ENCODE measurements at regions not wholly inside any gene's neighbourhood (a gene's known extent, or its start where the extent isn't known, plus 50 kb on each side); places are given as distances from the start of the nearest gene placed in this dataset.

- DNase-seq, result no peak
Observed at GRCh38 chr3:127457546-127458145, 132.9 kb downstream of the TPRA1 start.

DNA sequence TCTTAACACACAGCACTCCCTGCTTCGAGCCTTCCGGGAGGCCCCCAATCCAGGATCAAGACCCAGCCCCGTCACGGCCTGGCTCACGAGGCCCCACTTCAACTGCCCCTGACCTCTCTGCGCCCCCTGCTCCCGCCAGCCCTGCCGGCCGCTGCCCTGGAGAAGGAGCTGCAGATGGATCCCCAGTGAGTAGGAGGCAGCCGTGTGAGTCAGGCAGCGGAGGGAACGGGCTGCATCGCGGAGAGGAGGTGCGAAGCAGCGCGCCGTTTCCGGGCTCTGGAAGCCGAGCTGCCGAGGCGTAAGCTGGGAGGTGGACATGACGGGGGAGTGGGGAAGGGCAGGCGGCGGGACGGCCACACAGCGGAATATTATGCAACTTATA, 133.4 kb downstream of the TPRA1 start:
- DNase-seq, result no peak

GRCh38 chr3:127456471-127457093, 134.0 kb downstream of the TPRA1 start:
- DNase-seq, result no peak

DNA sequence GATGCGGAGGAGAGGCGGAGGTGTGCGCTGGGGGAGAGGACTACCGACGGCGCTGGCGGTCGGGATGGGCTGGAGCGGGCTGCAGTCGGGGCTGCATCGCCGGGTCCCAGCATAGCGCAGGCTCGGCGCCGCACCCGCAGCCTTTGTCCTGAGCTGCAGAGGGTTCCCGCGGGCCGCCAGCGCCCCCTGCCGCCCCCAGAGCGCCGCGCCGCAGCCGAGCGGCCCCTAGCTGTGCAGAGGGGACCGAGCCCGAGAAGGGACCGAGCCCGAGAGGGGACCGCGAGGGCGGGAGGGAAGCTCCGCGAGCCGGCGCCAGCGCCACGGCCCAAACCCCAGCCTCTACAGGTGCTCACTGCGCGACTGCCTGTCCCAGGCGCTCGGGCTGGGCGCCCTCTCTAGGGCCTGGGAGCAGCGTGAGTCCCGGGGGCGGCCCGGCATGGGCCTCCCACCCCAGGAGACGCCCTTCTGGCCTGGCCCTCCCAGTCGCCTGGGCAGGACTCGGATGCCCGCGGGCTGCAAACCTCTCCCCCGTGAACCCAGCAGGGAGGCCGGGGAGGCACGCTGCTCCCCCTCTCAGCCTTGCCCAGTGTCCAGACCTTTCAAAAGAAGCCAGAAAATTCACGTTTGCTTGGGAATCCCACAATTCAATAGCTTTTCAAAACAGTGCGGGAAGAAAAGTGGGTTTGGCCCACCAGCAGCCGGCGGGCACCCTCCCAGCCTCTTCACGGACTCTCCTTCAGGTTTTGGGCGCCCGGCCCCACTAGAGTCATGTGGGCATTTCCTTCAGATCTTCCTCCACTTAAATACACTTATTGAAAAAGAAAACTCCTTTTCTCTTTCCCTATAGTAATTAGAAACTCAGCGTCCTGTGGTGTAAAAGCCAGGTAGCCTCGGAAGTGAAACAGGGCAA, 134.7 kb downstream of the TPRA1 start:
- DNase-seq, result peak; percentile 61

- DNase-seq, result no peak
Observed at GRCh38 chr3:127454968-127455367, 135.6 kb downstream of the TPRA1 start.

DNA sequence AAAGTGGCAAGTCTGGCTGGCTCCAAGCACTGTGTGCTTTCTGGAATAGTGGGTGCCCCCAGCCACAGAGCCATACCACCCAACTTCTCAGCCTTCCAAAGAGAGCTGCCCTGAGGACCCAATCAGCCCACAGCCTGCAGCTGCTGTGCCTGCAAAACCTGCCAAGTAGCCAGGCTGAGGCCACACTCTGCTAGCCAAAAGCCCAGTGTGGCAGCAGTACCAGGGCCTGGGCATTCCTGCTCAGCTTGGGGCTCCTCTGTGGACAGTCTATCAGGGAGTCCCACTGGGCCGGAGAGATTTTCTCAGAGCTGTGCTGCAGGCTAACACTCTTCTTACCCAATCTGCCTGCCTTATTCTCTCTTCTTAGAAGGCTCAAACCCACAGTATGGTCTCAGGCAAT, 136.5 kb downstream of the TPRA1 start:
- DNase-seq, result no peak

DNA sequence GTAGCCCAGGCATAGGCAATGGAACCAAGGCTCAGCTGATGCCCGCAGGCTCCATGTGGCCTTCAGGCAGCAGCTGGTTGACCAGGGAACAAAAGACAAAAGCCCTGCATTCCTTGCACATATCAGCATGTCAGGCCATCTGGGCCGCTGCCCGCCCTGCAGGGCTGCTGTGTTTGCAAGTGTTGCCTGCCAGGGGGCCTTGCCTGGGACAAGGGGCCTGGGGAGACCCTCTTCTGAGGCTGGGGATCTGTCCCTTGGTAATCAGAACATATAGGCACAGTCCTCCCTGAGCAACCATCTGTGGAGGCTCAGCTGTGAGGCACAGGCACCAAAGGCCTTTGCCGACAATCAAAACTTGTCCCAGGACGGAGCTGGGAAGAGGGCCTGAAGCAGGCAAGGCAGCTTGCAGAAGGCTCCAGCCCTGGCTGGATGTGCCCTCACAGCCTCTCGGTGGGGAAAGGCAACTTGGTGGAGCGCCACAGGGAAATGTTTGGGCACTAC, 138.2 kb downstream of the TPRA1 start:
- no peak for DNase-seq

DNA sequence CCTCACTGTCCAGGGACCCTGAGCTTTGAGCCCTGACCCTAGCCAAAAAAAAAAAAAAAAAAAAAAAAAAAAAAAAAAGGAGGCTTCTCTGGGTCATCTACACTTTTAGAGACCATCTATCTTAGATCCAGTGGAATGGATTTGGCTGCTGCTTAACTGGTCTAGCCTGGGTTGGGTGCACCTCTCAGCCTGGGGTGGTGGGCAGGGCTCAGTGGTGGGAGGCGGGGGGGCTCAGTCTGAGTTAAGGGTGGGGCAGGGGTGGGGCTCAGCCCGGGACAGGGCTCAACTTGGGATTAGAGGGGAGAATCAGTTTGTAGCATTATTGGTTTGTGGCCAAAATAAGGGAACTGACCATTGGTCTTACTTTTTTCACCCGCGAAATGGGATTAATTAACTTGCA, 139.2 kb downstream of the TPRA1 start:
- no peak for DNase-seq

- no peak for DNase-seq
Observed at GRCh38 chr3:127450331-127450730, 140.2 kb downstream of the TPRA1 start.

DNA sequence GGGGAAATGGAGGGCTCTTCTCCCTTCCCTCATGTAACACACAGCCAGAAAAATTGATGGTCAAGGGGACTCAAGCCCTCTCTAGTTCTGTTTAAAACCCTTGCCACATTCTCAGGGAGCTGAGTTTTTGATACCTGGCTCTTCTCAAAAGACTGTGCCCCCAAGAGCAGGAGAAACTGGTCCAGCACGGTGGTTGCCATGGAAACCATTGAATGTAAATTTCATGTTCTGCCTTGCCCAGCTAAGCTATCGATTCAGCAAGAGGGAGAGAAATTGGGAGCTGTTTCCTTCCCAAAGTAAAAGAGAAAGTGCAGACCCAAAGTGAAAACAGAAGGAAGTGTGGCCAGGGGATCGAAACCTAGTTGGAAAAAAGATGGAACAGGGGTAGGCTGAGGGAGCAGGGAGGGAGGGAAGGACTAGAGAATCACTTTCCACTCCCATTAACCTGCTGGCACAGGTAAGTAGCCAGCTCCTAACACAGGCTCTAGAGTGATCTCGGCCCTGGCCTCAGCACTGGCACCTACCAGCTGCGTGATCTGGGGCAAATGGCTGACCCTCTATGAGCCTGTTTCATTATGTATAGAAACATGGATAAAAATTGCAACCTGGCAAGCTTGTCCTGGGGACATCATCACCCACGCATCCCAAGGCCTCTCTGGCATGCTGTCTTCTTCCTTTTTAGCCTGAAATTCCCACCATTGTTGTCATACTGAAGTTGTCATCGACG, 140.9 kb downstream of the TPRA1 start:
- DNase-seq, result no peak

GRCh38 chr3:127448671-127449070, 141.9 kb downstream of the TPRA1 start:
- DNase-seq, result no peak

GRCh38 chr3:127448161-127448561, 142.4 kb downstream of the TPRA1 start:
- no peak for DNase-seq

GRCh38 chr3:127446756-127447155, 143.8 kb downstream of the TPRA1 start:
- DNase-seq, result no peak

DNA sequence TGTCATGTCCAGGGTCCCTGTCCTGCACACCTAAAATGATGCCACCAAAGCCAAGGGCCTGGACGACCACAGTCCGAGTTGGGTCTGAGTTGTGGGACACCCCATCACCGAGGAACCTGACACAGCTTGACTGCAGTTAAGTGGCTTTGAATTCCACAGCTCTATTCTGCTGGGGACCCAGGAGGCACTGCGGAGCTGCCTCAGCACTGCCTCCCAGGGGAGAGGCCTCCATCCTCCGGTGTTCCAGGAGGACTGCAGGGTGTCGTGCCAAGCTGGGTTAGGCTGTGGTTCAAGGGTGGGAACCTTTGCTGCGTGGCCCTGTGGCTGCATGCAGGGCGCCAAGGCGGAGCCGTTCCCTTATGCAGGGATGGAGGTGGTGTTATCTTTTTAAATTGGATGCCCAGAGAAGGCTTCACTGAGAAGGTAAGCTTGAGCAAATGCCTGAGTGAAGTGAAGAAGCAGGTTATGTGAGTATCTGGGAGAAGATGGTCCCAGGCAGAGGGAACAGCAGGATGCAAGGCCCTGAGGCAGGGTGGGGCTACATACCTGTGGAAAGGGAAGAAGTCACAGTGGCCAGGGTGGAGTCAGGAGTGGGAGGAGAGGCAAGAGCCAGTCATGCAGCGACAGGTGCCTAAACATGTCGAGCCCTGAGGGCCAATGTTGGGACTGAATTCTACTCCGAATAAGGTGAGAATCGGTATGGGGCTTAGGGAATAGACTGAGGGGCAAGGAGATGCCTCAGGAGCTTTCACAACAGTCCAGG, 144.8 kb downstream of the TPRA1 start:
- no peak for DNase-seq

DNA sequence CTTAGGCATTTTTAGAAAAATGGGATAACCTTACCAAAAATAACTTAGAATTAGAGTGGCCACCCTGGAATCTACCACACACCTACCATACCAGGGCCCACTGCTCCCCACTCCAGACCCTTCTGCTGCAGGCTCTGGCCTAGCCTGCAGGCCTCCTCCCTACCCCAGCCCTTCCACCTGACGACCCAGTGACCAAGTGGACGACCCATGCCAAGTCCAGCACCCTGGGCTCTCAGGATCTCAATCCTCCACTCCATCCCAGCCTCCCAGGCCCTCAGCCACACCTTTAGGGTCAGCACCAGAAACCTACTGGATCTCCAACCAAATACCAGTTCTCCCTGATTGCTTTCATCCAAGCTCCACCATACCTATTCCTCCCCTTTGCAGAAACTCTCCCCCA, 145.8 kb downstream of the TPRA1 start:
- DNase-seq, result no peak

GRCh38 chr3:127443581-127444375, 146.8 kb downstream of the TPRA1 start:
- DNase-seq, result no peak

GRCh38 chr3:127442506-127442905, 148.0 kb downstream of the TPRA1 start:
- DNase-seq, result no peak

DNA sequence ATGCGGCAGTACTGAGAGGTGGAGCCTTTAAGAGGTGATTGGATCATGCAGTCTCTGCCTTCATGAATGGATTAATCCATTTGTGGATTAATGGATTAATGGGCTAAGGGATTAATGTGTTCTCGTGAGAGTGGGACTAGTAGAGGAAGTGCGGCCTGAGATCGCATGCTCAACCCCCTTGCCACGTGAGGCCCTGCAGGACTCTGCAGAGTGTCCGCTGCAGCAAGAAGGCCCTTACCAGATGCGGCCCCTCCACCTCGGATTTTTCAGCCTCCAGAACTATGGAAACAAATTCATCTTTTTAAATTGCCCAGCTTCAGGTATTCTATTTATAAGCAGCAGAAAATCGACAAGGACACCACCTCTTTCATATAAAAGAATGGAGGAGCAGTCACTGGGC, 148.8 kb downstream of the TPRA1 start:
- DNase-seq, result no peak

DNA sequence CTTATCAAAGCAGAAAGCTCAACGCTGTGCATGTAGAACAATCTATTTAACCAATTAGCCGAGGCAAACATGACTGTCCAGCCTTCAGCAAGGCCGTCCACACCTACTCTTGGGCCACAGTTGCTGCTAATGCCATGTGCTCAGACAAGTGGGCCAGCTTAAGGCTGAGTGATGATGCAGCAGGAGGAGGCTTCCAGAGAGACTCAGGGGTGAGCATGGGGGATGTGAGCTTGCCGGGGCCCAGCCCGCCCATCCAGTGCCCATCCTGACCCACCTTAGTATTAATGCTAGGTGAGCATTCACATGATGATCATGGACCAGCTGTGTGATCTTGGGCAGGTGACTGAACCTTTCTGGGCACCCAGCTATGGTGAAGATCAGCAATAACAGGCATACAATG, 150.1 kb downstream of the TPRA1 start:
- no peak for DNase-seq

DNA sequence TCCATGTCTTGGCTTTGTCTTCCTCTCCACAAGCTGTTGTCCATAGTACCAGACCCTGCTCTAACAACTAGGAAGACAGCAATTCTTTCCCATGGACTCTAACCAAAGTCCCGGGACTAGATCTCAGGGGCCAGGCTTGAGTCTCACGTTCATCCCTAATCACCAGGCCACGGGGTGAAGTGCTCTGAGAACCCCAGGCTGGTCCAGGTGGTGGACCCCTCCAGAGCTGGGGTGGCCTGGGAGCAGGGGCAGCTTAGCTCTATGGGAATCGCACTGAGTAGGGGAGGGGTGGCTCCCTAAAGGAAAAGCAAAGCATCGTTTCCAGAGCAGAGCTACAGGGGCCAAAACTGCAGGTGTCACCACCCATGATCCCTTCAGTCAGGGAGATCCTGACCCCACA, 150.9 kb downstream of the TPRA1 start:
- no peak for DNase-seq

- DNase-seq, result no peak
Observed at GRCh38 chr3:127438951-127439350, 151.1 kb upstream of the PRR20G start.

DNA sequence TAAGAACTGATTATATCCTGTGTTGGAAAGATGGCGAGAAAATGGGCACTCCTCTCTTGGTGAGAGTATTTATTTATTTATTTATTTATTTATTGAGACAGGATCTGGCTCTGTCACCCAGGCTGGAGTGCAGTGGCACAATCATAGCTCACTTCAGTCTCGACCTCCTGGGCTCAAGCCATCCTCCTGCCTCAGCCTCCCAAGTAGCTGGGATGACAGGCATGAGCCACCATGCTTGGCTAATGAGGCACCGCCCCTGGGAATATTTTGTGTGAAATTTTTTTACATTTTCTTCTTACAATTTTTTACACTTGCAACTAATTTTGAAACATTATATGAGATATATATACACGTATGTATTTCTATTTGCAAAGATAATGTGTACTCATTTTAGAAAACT, 150.5 kb upstream of the PRR20G start:
- no peak for DNase-seq

Measured in NCI-H748 treated with DMSO at 0.1 percent for 48 hours (cell line).